ENCODE measurements at regions not wholly inside any gene's neighbourhood (a gene's known extent, or its start where the extent isn't known, plus 50 kb on each side); places are given as distances from the start of the nearest gene placed in this dataset.
"Not testable (repeated sequence)": the region's sequence is repeated elsewhere in the genome, so short reads cannot be mapped to it uniquely, and the experiment has no call there.

GRCh38 chr1:229864686-229865230 lies 202.3 kb upstream of the GALNT2 start:
- Histone ChIP-seq H3K27ac (ENCODE audit: control insufficient read depth, insufficient read depth, low read length) (no peak overlapping the region), H2AFZ (ENCODE audit: control insufficient read depth, low read length) (no peak overlapping the region), H3K4me1 (ENCODE audit: control insufficient read depth, extremely low read depth, insufficient read depth, low read length) (no peaks in the 10 kb centered on the region), H3K36me3 (ENCODE audit: control insufficient read depth in 2 of 2, extremely low read depth in 1 of 2, insufficient read depth in 2 of 2, low read length in 2 of 2) (no peaks in the 10 kb centered on the region), H3K4me3 (ENCODE audit: control insufficient read depth in 2 of 3, extremely low read depth in 1 of 3, insufficient read depth in 2 of 3, low read depth in 1 of 3, low read length in 3 of 3) (no peak overlapping the region), H3K9ac (ENCODE audit: control insufficient read depth, extremely low read depth, insufficient read depth, low read length) (no peak overlapping the region), H3K27me3 (ENCODE audit: control insufficient read depth, extremely low read depth, insufficient read depth, low read length) (peaks cover 5% of the 10 kb centered on the region), H3K9me1 (ENCODE audit: control insufficient read depth, extremely low read depth, insufficient read depth, low read length) (no peaks in the 10 kb centered on the region), H3K79me2 (ENCODE audit: control insufficient read depth, insufficient read depth, low read length) (no peaks in the 10 kb centered on the region), H4K20me1 (ENCODE audit: control insufficient read depth, extremely low read depth, insufficient read depth, low read length) (no peaks in the 10 kb centered on the region), H3K4me2 (ENCODE audit: control insufficient read depth, extremely low read depth, insufficient read depth, low read depth, low read length) (no peak overlapping the region), H3K9me3 (ENCODE audit: control insufficient read depth, low read depth, low read length) (no peaks in the 10 kb centered on the region)
- TF ChIP-seq EZH2 (IDR thresholded peaks at IDR 0.05; ENCODE audit: low read length) (no peak), CTCF (optimal IDR thresholded peaks at IDR 0.05 in 1 of 3, IDR thresholded peaks at IDR 0.05 in 1 of 3, conservative IDR thresholded peaks at IDR 0.05 in 1 of 3; ENCODE audit: extremely low read depth in 1 of 3, insufficient read depth in 2 of 3, low read length in 3 of 3) (no peak)
- DNase-seq (ENCODE audit: low read depth, low spot score): no peak
- FAIRE-seq: no peak
- dilution Hi-C loops (cut with MboI; ENCODE audit: extremely low pct_ligation_motif_present, low sequenced_read_pairs): no loop called here

GRCh38 chr1:229865321-229865720 lies 201.7 kb upstream of the GALNT2 start:
- dilution Hi-C loops (cut with MboI; ENCODE audit: extremely low pct_ligation_motif_present, low sequenced_read_pairs): not testable (repeated sequence)

GRCh38 chr1:229867726-229868125 lies 199.3 kb upstream of the GALNT2 start:
- Histone ChIP-seq H4K20me1 (ENCODE audit: control insufficient read depth, extremely low read depth, insufficient read depth, low read length) (no peaks in the 10 kb centered on the region), H3K27me3 (ENCODE audit: control insufficient read depth, extremely low read depth, insufficient read depth, low read length) (peaks cover 7% of the 10 kb centered on the region), H3K36me3 (ENCODE audit: control insufficient read depth in 2 of 2, extremely low read depth in 1 of 2, insufficient read depth in 2 of 2, low read length in 2 of 2) (no peaks in the 10 kb centered on the region), H2AFZ (ENCODE audit: control insufficient read depth, low read length) (no peak overlapping the region), H3K4me3 (ENCODE audit: control insufficient read depth in 2 of 3, extremely low read depth in 1 of 3, insufficient read depth in 2 of 3, low read depth in 1 of 3, low read length in 3 of 3) (no peak overlapping the region), H3K79me2 (ENCODE audit: control insufficient read depth, insufficient read depth, low read length) (no peaks in the 10 kb centered on the region), H3K27ac (ENCODE audit: control insufficient read depth, insufficient read depth, low read length) (no peak overlapping the region), H3K9me1 (ENCODE audit: control insufficient read depth, extremely low read depth, insufficient read depth, low read length) (no peaks in the 10 kb centered on the region), H3K9me3 (ENCODE audit: control insufficient read depth, low read depth, low read length) (no peaks in the 10 kb centered on the region), H3K4me1 (ENCODE audit: control insufficient read depth, extremely low read depth, insufficient read depth, low read length) (no peaks in the 10 kb centered on the region), H3K9ac (ENCODE audit: control insufficient read depth, extremely low read depth, insufficient read depth, low read length) (no peak overlapping the region), H3K4me2 (ENCODE audit: control insufficient read depth, extremely low read depth, insufficient read depth, low read depth, low read length) (no peak overlapping the region)
- TF ChIP-seq CTCF (optimal IDR thresholded peaks at IDR 0.05 in 1 of 3, IDR thresholded peaks at IDR 0.05 in 1 of 3, conservative IDR thresholded peaks at IDR 0.05 in 1 of 3; ENCODE audit: extremely low read depth in 1 of 3, insufficient read depth in 2 of 3, low read length in 3 of 3): no peak
- no peak for FAIRE-seq
- dilution Hi-C loops (cut with MboI; ENCODE audit: extremely low pct_ligation_motif_present, low sequenced_read_pairs): no loop called here
- DNase-seq (ENCODE audit: low read depth, low spot score): no peak

More at GRCh38 chr1:229865321-229865720, 201.7 kb upstream of the GALNT2 start:
- not testable (repeated sequence) for H3K9me3 ChIP-seq (ENCODE audit: control insufficient read depth, low read depth, low read length); H3K4me3 ChIP-seq (ENCODE audit: control insufficient read depth in 2 of 3, extremely low read depth in 1 of 3, insufficient read depth in 2 of 3, low read depth in 1 of 3, low read length in 3 of 3); H3K36me3 ChIP-seq (ENCODE audit: control insufficient read depth in 2 of 2, extremely low read depth in 1 of 2, insufficient read depth in 2 of 2, low read length in 2 of 2); DNase-seq (ENCODE audit: low read depth, low spot score); H2AFZ ChIP-seq (ENCODE audit: control insufficient read depth, low read length); H3K9ac ChIP-seq (ENCODE audit: control insufficient read depth, extremely low read depth, insufficient read depth, low read length); H3K27me3 ChIP-seq (ENCODE audit: control insufficient read depth, extremely low read depth, insufficient read depth, low read length); H3K27ac ChIP-seq (ENCODE audit: control insufficient read depth, insufficient read depth, low read length); H3K9me1 ChIP-seq (ENCODE audit: control insufficient read depth, extremely low read depth, insufficient read depth, low read length); H3K4me1 ChIP-seq (ENCODE audit: control insufficient read depth, extremely low read depth, insufficient read depth, low read length); H3K4me2 ChIP-seq (ENCODE audit: control insufficient read depth, extremely low read depth, insufficient read depth, low read depth, low read length); H4K20me1 ChIP-seq (ENCODE audit: control insufficient read depth, extremely low read depth, insufficient read depth, low read length); H3K79me2 ChIP-seq (ENCODE audit: control insufficient read depth, insufficient read depth, low read length); FAIRE-seq

All from keratinocyte (primary cell).